ENCODE measurements at regions not wholly inside any gene's neighbourhood (a gene's known extent, or its start where the extent isn't known, plus 50 kb on each side); places are given as distances from the start of the nearest gene placed in this dataset.
"Not testable (repeated sequence)": the region's sequence is repeated elsewhere in the genome, so short reads cannot be mapped to it uniquely, and the experiment has no call there.

- DNase-seq, result no peak
These were observed 438.5 kb upstream of the NUDT12 start for GRCh38 chr5:104001136-104001535.

GRCh38 chr5:103993031-103993430 is 430.4 kb upstream of the NUDT12 start:
- no peak for DNase-seq

DNA sequence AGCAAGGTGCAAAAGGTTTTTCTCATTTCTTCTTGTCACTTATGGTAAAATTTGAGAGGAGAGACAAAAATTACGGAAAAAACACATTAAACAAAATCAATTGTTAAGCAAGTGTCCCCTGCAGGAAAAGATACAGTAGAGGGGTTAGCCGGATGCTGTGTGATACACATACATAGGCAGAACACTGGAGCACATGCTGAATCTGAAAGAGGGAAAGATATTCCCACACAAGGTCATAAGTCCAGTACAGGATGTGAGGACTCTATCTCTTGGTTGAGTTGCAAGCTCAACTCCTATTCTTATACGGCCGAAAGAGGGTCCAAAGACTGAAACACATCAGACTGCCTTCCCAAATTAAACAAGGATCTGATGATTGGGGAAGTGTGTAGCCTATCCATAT is 427.5 kb upstream of the NUDT12 start:
- no peak for DNase-seq

- no peak for DNase-seq
These were observed 419.0 kb upstream of the NUDT12 start for GRCh38 chr5:103981592-103981991.

- no peak for DNase-seq
These were observed 411.1 kb upstream of the NUDT12 start for GRCh38 chr5:103973669-103974068.

DNA sequence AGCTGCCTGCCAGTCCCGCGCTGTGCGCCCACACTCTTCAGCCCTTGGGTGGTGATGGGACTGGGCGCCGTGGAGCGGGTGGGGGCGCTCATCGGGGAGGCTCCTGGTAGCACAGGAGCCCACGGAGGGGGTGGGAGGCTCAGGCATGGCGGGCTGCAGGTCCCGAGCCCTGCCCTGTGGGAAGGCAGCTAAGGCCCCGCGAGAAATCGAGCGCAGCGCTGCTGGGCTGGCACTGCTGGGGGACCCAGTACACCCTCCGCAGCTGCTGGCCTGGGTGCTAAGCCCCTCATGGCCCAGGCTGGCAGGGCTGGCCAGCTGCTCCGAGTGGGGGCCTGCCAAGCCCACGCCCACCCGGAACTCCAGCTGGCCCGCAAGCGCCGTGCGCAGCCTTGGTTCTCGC is 403.7 kb upstream of the NUDT12 start:
- DNase-seq, result not testable (repeated sequence)

GRCh38 chr5:103962023-103962422 is 399.4 kb upstream of the NUDT12 start:
- DNase-seq, result no peak

GRCh38 chr5:103953601-103954382 is 391.2 kb upstream of the NUDT12 start:
- DNase-seq, result no peak

DNA sequence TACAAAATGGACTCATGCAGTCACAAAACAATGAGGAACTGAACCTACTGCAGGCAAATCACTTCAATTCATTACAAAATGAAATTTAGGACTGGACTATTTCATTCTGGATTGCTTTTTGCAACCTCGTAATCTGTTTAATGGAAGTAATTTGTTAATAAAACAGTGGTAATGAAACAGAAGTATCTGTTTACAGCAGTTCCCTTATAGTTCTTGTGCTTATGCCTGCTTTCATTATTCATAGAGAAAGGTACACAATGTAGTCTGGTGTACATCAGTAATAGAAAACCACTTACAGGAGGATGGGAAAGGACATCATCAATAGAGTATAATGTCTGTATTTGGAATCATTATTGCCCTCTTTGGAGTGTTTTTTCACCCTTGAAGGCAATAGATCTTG is 389.2 kb upstream of the NUDT12 start:
- DNase-seq, result no peak

DNA sequence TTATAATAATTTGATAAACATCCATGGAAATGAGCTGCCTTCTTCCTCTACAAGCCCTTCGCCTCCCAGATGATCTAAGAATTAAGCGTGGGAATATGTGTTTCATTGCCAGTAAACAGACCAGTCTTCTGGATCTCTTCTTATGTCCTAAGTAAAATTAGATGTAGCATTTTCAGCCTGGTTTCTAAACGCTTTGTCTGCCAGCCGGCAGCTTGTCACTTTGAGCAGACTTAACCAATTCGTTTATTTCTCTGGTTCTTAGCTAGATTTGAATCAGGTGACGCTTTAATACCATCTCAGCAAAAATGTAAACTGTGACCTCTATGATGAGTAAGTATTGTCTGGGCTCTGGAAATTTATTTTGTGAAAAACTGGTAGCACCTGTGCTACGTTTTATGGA is 380.6 kb upstream of the NUDT12 start:
- no peak for DNase-seq

DNA sequence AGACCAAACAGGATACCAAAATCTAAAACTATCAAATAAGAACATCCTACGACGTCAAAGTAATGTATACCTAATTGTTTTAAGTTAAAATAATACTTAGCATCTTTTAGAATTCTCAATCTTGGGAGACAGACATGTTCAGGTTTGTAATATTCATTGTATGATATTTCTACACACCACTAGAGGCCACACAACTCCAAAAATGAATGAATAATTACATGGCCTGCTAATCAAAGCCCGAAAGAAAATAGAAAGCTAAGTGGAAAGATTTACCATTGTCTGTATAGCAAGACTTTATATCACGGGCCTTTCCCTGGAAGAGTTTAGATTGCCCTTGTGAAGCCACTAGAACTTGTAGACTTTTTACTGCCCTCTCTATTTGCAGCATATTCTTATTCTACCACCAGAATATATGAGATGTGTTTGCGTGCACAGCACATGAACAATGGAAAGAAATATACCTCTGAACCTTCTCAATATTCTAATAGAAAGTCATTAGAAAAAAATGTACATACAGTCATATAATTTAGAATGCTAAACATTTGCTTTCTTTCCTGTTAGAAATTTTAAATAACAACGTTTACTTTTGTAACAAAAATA is 380.1 kb upstream of the NUDT12 start:
- DNase-seq, result no peak

- no peak for DNase-seq
These were observed 379.0 kb upstream of the NUDT12 start for GRCh38 chr5:103941596-103941995.

- no peak for DNase-seq
These were observed 375.6 kb upstream of the NUDT12 start for GRCh38 chr5:103938146-103938695.

DNA sequence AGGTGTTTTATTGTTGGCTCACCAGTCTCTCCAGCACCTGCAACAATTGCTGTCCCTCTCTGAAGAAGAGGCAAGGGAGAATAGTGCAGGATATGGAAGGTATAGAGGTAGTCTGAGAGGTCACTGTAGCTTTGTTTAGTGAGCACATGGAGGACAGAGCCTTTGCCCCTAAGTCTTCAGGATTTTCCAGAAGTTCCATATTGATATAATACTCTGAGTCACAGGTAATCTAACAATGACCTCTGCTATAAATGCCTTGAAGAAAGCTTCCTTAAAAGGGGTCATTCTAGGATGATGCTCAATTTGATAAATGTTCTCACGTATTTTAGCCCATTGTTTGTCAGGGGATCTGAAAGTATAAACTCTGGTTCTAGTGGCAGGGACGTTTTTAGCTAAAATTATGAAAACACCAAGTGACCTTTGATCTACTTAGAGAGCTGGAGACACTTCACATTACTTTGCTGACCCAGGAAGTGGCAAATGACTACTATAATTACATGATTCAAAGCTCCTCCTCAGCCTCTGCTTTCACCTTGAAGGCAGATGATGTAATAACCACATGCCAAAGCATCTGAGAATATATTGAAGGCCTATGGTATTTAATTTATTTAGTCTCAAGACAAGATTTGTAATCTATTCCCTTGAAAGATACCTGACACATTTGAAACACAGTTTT is 366.9 kb upstream of the NUDT12 start:
- no peak for DNase-seq

DNA sequence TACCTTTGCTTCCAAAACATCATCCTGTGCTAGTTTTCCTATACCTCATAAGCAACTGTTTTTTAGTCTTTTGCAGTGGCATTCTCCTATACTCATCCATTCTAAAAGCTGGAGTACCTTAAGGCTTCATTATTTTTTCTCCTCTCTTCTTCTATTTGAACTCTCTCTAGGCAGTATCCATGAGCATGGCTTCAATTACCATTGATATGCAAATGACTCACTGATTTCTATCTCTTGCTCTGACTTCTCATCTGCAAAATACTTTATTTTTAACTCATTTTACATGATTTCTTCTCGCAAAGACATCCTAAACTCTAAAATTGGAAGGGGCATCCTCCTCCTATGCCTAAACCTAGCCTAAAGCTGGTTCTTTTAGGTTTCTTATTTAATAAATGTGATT is 365.1 kb upstream of the NUDT12 start:
- no peak for DNase-seq

GRCh38 chr5:103923616-103924168 is 361.1 kb upstream of the NUDT12 start:
- no peak for DNase-seq

DNA sequence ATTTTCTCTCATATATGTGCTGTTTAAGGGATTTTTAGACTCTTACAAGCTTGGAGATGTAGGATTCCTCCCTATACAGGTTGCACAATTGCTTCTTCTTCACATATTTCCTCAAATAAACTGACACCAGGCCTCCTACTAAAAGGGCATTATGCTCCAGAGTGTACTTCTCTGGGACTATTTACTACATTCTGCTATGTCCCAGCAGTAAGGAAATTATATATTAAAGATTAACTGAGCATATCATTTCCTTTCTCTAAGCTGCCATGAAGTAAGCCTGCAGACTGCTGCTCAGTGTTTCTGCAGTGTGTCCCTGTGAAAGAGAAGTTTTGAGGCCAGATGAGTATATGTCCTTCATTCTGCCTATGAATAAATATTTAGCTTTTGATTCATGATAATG is 356.9 kb upstream of the NUDT12 start:
- DNase-seq, result no peak

DNA sequence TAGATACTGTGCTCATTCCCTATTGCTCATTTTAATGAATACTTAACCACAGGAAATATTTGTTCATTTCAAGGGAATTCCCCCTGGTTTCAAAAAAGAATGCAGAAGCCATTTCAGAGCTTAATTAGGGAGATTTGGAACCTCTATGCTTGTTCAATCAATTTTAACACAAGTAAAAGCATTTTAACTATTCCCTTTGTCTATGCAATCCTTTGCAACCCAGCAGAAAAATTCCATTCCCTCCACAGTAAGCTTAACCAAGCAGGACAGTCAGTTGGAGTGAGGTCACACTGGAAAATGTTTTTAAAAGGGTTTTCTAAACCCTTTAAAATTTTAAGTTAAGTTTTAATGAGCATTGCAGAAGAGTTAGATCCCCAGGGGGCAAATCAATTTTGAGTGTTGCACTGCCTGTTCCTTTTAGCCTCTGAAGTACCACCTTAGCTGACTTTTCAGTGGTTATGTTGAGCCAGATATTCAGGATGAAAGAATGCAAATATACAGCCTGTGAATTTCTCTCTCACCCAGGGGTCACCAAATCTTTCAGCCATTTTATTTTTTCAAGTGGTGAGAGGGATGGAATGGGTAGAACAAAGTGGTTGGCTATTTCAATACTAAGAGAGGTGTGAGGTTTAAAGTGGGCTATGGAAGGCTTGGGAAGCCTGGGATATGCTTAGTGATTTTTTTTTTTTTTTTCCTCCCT is 356.2 kb upstream of the NUDT12 start:
- no peak for DNase-seq

- DNase-seq, result no peak
These were observed 352.5 kb upstream of the NUDT12 start for GRCh38 chr5:103915081-103915480.

- DNase-seq, result no peak
These were observed 348.2 kb upstream of the NUDT12 start for GRCh38 chr5:103910786-103911185.

GRCh38 chr5:103910011-103910410 is 347.4 kb upstream of the NUDT12 start:
- DNase-seq, result no peak

- no peak for DNase-seq
These were observed 346.8 kb upstream of the NUDT12 start for GRCh38 chr5:103909391-103909790.
